Esophagus squamous epithelium (tissue), 5 donors: ENCODE measurements at regions not wholly inside any gene's neighbourhood (a gene's known extent, or its start where the extent isn't known, plus 50 kb on each side); places are given as distances from the start of the nearest gene placed in this dataset.

Experiments
- DNase-seq: peaks from one replicate; lab custom pipeline; 2025; lab: John Stamatoyannopoulos, UW
- H3K27ac ChIP-seq, 4 donors: fragments of 200-600 bp; sonication (generic); one replicate each; pipeline ENCODE4 v1.5.1; 2016 to 2019; ENCODE audit warnings: mild to moderate bottlenecking in 1 of 4
- H3K27me3 ChIP-seq, 4 donors: fragments of 200-600 bp; sonication (generic); 1 replicate in 3 of 4; 2 replicates in 1 of 4; pipeline versions ENCODE4 v1.5.1 to v1.6.0; 2017 to 2021; ENCODE audit warnings: antibody characterized with exemption in 1 of 4
- H3K36me3 ChIP-seq, 3 donors: fragments of 200-600 bp; sonication (generic); one replicate each; pipeline ENCODE4 v1.5.1; 2016 to 2019
- H3K4me1 ChIP-seq, 3 donors: fragments of 200-600 bp; sonication (generic); one replicate each; pipeline ENCODE4 v1.5.1; 2017 to 2019
- H3K4me3 ChIP-seq, 4 donors: fragments of 200-600 bp; sonication (generic); 1 replicate in 3 of 4; 2 replicates in 1 of 4; pipeline ENCODE4 v1.5.1; 2016 to 2019; ENCODE audit warnings: mild to moderate bottlenecking in 2 of 4, moderate library complexity in 1 of 4
- H3K9me3 ChIP-seq, 3 donors: fragments of 200-600 bp; sonication (generic); one replicate each; pipeline ENCODE4 v1.5.1; 2016 to 2019
- CTCF ChIP-seq, 6 experiments: fragments of 450-650 bp in 4 of 6; fragments of 200-600 bp in 2 of 6; sonication (generic) in 2 of 6; IDR thresholded peaks; one replicate each; pipeline ENCODE4 v1.5.1; 2016 to 2019; ENCODE audit warnings: antibody characterized with exemption in 6 of 6, mild to moderate bottlenecking in 4 of 6, moderate library complexity in 4 of 6
- POLR2A ChIP-seq, 4 donors: fragments of 450-650 bp; IDR thresholded peaks; one replicate each; pipeline ENCODE4 v1.6.1; 2017; ENCODE audit warnings: antibody characterized with exemption in 4 of 4, mild to moderate bottlenecking in 4 of 4, moderate library complexity in 3 of 4
- WGBS, 2 donors: methylation state at CpG; one replicate each; pipeline ENCODE4 v1.1.5; 2018; 5-methylcytosine and 5-hydroxymethylcytosine counted together
- intact Hi-C: fragments of 100-400 bp; cut with DNase I; formaldehyde crosslinking; loops from one replicate; pipeline ENCODE4 v1.15.0; 2022
- donor health status: DM: yes; HTN: yes; CAD: no.

DNA sequence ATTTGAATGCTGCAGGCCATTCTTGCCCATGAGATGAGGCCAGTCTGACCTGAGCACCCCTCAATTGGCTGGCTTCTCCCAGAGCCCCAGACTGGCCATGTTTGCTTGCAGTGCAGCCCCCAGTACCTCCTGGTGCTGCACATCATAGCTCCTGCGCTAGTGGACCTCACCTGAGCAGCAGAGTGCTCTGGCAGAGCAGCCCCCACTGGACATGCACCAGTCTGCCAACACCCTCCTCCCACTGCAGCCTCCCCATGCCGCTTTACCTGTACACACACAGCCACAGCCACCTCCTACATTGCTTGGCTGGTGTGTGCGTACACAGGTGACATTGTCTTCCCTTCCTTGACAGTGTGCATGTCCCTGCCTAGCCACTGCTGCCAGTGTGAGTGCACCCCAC lies 940.2 kb downstream of the EFNA5 start:
- no peak overlapping the region for H3K4me3 ChIP-seq
- no peaks in the 10 kb centered on the region for H3K4me1 ChIP-seq
- H3K9me3 ChIP-seq, result peaks cover 0 to 14% (median 3%) of the 10 kb centered on the region in 3 donors
- H3K27me3 ChIP-seq, result no peaks in the 10 kb centered on the region
- no peaks in the 10 kb centered on the region for H3K36me3 ChIP-seq
- intact Hi-C loops, result no loop called here
- DNase-seq, result no peak
- TF ChIP-seq CTCF (IDR thresholded peaks at IDR 0.05), result no peak
- no peak for TF ChIP-seq POLR2A (IDR thresholded peaks at IDR 0.05)
- 56 to 59% methylated on average over 3 of the region's 3 CpGs for WGBS, 2 donors
- no peak overlapping the region for H3K27ac ChIP-seq

DNA sequence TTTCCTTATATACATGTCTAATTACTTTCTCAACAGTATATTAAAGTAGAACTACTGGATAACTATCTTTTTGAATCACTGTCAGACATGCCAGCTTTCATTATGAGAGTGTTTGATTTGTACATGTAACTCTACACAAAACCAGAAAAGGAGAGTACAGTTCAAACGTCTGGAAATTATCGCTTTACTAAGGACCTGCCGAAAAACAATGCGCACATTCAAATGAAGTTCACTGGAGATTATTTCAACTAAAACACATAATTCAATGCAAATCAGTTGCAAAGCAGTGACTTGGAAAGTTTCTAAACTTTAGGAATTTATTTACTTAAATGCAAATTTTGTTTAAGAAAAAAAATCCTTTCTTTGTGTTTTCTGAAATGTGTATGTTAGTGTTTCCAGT lies 942.5 kb downstream of the EFNA5 start:
- H3K4me3 ChIP-seq, result no peak overlapping the region
- no peaks in the 10 kb centered on the region for H3K4me1 ChIP-seq
- no peaks in the 10 kb centered on the region for H3K36me3 ChIP-seq
- DNase-seq, result no peak
- TF ChIP-seq CTCF (IDR thresholded peaks at IDR 0.05) (no peak), POLR2A (IDR thresholded peaks at IDR 0.05) (no peak)
- H3K27me3 ChIP-seq, result no peaks in the 10 kb centered on the region
- H3K9me3 ChIP-seq, result peaks cover 0 to 10% (median 0%) of the 10 kb centered on the region in 3 donors
- no peak overlapping the region for H3K27ac ChIP-seq
- intact Hi-C loops, result no loop called here
- 78 to 90% methylated on average over 4 of the region's 4 CpGs for WGBS, 2 donors

GRCh38 chr5:106727071-106727470 lies 943.7 kb downstream of the EFNA5 start:
- 76 to 88% methylated on average over 2 of the region's 2 CpGs for WGBS, 2 donors
- Histone ChIP-seq H3K27ac (no peak overlapping the region), H3K4me3 (no peak overlapping the region), H3K4me1 (no peaks in the 10 kb centered on the region), H3K36me3 (no peaks in the 10 kb centered on the region), H3K27me3 (no peaks in the 10 kb centered on the region), H3K9me3 (peaks cover 0 to 3% (median 0%) of the 10 kb centered on the region in 3 donors)
- DNase-seq, result no peak
- no peak for TF ChIP-seq CTCF (IDR thresholded peaks at IDR 0.05)
- no peak for TF ChIP-seq POLR2A (IDR thresholded peaks at IDR 0.05)
- intact Hi-C loops, result no loop called here

DNA sequence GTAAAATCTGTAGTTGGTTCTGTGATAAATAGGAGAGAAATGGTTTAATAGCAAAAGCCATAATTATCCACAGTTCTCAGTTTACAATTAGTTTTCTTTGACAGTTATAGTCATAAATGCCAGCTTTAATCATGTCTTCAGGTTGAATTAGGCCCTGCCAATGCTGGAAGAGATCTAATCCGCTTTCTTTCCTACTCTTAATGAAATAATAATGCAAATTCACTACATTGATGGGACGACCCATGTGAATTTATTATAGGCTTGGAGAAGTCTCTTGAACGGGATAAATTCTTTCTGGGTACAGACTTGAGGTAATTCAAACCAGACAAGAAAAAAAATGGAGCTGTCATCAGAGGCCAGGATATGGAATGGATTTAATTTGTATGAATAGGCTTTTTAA lies 950.4 kb downstream of the EFNA5 start:
- intact Hi-C loops, result no loop called here
- no peak overlapping the region for H3K27ac ChIP-seq
- no peaks in the 10 kb centered on the region for H3K36me3 ChIP-seq
- H3K9me3 ChIP-seq, result no peaks in the 10 kb centered on the region
- WGBS, 2 donors, result 68 to 79% methylated on average over 2 to 3 of the region's 3 CpGs
- H3K4me1 ChIP-seq, result no peaks in the 10 kb centered on the region
- no peak for TF ChIP-seq CTCF (IDR thresholded peaks at IDR 0.05)
- TF ChIP-seq POLR2A (IDR thresholded peaks at IDR 0.05), result no peak
- no peak for DNase-seq
- no peaks in the 10 kb centered on the region for H3K27me3 ChIP-seq
- H3K4me3 ChIP-seq, result no peak overlapping the region

- no peaks in the 10 kb centered on the region for H3K9me3 ChIP-seq
- no peak overlapping the region for H3K27ac ChIP-seq
- WGBS, 2 donors, result 71 to 75% methylated on average over 1 of the region's 1 CpG
- H3K4me1 ChIP-seq, result no peaks in the 10 kb centered on the region
- no peak for TF ChIP-seq POLR2A (IDR thresholded peaks at IDR 0.05)
- no peak for TF ChIP-seq CTCF (IDR thresholded peaks at IDR 0.05)
- intact Hi-C loops, result no loop called here
- H3K36me3 ChIP-seq, result no peaks in the 10 kb centered on the region
- no peaks in the 10 kb centered on the region for H3K27me3 ChIP-seq
- no peak for DNase-seq
- H3K4me3 ChIP-seq, result no peak overlapping the region
Observed at GRCh38 chr5:106699796-106700195, 970.9 kb downstream of the EFNA5 start.
